ENCODE measurements at regions not wholly inside any gene's neighbourhood (a gene's known extent, or its start where the extent isn't known, plus 50 kb on each side); places are given as distances from the start of the nearest gene placed in this dataset.

GRCh38 chr2:4553241-4553640 lies 849.9 kb downstream of the DCDC2C start:
- intact Hi-C loops (cut with micrococcal nuclease): no loop called here

GRCh38 chr2:4556135-4556896 lies 852.9 kb downstream of the DCDC2C start:
- intact Hi-C loops (cut with micrococcal nuclease): no loop called here

- intact Hi-C loops (cut with micrococcal nuclease): no loop called here
Observed at GRCh38 chr2:4561196-4561595, 857.8 kb downstream of the DCDC2C start.

DNA sequence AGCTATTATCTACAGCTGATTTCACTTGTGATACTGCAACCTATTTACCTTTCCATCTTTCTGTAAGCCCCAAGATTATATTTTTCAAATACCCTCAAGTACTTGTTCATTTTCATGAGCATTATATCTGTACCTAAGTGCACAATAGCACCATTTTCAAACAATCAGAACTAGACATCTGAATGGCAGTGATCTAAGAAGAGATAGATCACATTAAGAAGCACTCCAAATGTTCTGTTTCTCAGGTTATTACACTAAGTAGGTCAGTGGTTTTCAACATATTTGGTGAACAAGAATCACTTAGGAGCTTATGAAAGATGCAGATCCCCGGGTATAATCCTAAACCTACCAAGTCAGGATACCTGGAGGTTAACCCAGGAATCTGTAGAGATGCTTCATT lies 872.7 kb downstream of the DCDC2C start:
- intact Hi-C loops (cut with micrococcal nuclease): no loop called here

- intact Hi-C loops (cut with micrococcal nuclease): no loop called here
Observed at GRCh38 chr2:4579977-4580376, 876.6 kb downstream of the DCDC2C start.

GRCh38 chr2:4585057-4585635 lies 881.8 kb downstream of the DCDC2C start:
- intact Hi-C loops (cut with micrococcal nuclease): no loop called here

GRCh38 chr2:4588606-4589005 lies 885.2 kb downstream of the DCDC2C start:
- intact Hi-C loops (cut with micrococcal nuclease): no loop called here

DNA sequence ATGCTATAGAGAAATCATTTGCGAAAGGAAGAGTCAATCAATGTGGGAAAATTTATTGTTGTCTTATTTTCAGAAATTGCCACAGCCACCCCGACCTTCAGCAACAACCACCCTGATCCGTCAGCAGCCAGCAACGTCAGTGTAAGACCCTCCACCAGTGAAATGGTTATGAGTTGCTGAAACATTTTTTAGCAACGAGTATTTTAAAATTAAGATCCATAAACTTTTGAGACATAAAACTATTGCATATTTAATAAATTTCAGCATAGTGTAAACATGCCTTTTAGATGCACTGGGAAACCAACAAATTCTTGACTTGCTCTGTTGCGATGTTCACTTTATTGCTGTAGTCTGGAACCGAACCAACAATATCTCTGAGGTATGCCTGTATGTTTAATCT lies 887.9 kb downstream of the DCDC2C start:
- intact Hi-C loops (cut with micrococcal nuclease): no loop called here

DNA sequence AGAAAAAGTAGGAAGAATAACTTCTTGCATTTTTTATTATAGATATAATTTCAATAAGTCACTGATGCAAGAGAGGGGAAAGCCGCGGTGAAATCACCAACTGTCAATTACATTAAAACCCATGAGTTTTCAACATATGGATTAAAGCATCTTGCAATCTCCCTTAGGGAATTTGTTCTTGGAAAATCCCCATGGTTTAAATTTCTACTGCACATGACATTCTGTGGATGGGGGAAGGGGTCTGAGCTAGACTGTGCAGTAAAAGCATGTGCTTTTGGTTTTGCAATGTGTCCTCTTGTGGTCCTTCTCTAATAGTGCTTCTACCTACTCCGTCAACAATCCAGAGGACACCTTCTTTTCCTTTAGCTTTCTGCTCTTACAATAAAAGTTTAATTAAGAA lies 894.0 kb downstream of the DCDC2C start:
- intact Hi-C loops (cut with micrococcal nuclease): no loop called here

GRCh38 chr2:4604767-4605166 lies 901.4 kb downstream of the DCDC2C start:
- intact Hi-C loops (cut with micrococcal nuclease): no loop called here

DNA sequence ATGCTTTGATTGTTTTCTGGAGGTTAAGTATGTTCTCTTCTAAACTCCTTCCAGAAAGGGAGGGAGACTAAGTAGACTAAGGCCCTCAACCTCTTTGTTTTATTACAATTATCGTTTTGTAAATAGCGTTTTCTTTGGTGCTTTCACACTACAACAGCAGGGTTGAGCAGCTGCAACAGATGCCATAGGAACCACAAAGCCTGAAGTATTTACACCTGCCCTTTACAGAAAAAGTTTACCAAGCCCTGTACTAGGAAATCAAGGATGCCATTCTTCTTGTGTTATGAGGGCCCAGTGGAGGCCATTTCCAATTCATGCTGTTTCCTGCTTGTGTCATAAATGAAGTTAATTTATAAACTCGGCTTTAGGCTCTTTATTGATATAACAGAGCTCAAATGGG lies 914.8 kb downstream of the DCDC2C start:
- intact Hi-C loops (cut with micrococcal nuclease): no loop called here

- intact Hi-C loops (cut with micrococcal nuclease): no loop called here
Observed at GRCh38 chr2:4618630-4619228, 915.4 kb downstream of the DCDC2C start.

DNA sequence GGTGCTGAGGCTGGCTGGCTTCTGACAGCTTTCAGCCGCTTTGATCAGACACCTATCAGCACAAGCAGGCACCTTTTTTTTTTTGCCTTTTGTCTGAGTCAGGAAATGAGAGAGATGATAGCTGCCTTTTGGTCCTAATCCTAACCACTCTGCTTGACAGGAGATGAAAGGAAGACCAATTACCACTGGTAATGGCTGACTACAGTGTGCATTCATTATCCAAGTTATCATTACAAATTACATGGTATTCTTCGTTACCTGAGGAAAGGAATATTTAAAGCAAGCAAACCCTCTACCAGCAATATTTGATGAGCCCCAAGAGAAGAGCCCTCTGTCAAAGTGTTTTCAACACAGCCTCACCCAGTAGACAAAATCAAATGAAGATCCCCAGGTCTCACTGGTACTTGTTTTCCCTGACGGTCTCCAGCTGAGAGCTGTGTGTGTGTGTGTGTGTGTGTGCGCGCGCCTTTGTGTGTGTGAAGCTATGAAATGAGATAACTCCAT lies 925.7 kb downstream of the DCDC2C start:
- intact Hi-C loops (cut with micrococcal nuclease): no loop called here

GRCh38 chr2:4635289-4635688 lies 931.9 kb downstream of the DCDC2C start:
- intact Hi-C loops (cut with micrococcal nuclease): no loop called here

- intact Hi-C loops (cut with micrococcal nuclease): no loop called here
Observed at GRCh38 chr2:4653991-4654390, 950.6 kb downstream of the DCDC2C start.

DNA sequence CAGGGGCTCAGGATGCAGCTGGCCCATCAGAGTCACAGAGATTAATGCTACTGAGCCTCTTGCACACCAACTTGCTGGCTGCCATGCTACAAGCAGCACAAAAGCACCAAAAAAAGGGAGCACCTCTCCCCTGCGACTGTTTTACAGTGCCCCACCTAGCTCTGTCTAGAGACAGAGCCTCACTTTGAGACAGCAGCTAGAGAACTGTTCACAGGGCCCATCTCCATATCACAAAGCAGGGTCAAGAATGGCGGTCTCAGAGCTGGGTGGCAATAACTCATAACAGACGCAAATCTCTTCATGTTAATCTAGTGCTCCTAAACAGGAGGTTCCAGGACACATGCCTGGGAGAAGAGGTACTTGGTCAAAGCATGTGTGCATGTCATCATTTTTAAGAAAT lies 953.0 kb downstream of the DCDC2C start:
- intact Hi-C loops (cut with micrococcal nuclease): no loop called here

- intact Hi-C loops (cut with micrococcal nuclease): no loop called here
Observed at GRCh38 chr2:4662161-4662779, 958.9 kb downstream of the DCDC2C start.

- intact Hi-C loops (cut with micrococcal nuclease): no loop called here
Observed at GRCh38 chr2:4668381-4668780, 965.0 kb downstream of the DCDC2C start.

- intact Hi-C loops (cut with micrococcal nuclease): no loop called here
Observed at GRCh38 chr2:4670331-4670730, 967.0 kb downstream of the DCDC2C start.

DNA sequence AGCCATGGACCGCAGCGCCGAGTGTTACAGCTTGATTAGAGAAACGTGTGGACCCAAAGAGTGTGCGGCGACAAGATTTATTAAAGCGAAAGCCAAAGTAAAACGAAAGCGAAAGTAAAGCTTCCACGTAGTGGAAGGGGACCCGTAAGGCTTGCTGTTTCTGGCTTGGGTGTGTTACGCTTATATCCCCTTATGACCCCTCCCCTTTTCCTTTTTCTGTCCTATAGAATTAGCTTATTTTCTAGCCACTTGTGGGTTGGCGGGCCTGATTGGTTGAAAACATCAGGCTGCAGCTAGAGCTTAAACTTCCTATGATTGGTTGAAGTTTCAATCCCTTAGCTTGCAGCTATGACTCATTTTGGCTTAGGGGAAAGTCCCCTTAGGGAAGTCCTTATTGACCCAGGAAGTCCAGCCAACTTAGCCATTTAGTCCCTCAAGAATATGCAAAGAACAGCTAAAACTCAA lies 969.7 kb downstream of the DCDC2C start:
- intact Hi-C loops (cut with micrococcal nuclease): no loop called here

GRCh38 chr2:4674007-4674406 lies 970.6 kb downstream of the DCDC2C start:
- intact Hi-C loops (cut with micrococcal nuclease): no loop called here

- intact Hi-C loops (cut with micrococcal nuclease): no loop called here
Observed at GRCh38 chr2:4675295-4675694, 971.9 kb downstream of the DCDC2C start.

Data from T-helper 1 cell treated with Interleukin-12 subunit alpha and Interleukin-12 subunit beta and Interleukin-4 antibody, amounts not matched to agents 30 ng/mL and 1 ng/mL, for 36 hours (primary cell).